CMK (cell line): ENCODE measurements at regions not wholly inside any gene's neighbourhood (a gene's known extent, or its start where the extent isn't known, plus 50 kb on each side); places are given as distances from the start of the nearest gene placed in this dataset.

Source experiments
- DNase-seq: peaks from one replicate; pipeline ENCODE4 v3.0.0-alpha.2; 2010; ENCODE audit warnings: low read depth

DNA sequence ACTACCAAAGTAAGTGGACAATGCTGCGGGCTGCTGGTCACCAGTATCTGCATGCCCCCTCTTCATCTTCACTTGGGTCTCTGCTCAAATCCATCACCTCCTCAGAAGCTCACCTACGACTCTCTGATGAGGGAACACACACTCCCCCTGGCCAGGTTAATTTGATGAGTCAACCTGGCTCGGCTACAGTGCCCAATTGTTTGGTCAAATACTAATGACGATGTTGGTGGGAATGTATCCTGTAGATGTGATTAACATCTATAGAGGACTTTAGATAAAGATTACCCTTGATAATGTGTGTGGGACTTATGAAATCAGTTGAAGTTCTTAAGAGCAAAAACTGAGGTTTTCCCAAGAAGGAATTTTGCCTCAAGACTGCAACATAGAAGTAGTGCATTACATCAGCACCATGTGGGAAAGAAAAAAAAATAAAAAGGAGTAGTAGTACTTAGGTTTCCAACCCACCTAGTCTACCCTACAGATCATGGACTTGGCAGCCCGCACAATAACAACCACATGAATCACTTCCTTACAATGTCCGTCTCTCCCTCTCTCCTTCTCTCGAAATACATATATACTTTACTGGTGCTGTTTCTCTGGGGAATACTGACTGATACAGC, 467.3 kb downstream of the DNAH5 start:
- DNase-seq: no peak

- no peak for DNase-seq
Observed at GRCh38 chr5:13472842-13473241, 471.6 kb downstream of the DNAH5 start.

DNA sequence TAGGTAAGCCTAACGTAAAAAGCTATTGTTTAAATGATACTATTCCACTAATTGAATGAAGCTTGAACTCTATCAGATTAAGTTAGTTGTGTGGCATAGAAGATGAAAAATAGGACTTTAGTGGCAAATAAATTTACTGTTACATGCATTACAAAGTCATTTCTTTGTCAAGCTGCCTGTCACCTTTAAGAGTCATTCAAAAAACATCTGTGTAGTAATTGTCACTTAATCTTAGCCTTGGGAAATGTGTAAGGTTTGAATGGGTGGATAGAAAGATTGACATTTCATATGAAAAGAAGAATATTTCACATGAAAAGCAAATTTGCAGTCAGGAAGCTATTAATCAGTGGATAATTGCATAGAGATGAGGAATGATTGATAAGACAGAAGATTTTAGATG, 473.5 kb downstream of the DNAH5 start:
- no peak for DNase-seq

DNA sequence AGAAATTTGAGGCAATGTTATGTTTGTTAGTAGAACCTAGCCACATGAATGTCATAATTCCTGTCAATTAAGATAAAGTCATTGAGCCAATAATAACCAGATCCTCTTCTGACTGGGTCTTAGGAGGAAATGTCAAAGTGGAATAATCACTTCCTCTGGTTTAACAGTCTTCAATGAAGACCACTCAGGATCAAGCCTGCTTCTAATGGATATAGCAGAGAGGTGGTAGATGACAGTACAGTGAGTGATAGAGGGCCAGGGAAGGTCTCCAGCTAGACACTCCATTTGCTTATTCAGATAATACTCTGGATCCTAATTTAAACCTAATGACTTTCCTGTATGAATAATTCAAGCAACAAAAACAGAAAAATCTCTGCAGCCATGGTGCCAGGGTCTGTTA, 474.2 kb downstream of the DNAH5 start:
- DNase-seq: no peak

- DNase-seq: no peak
Observed at GRCh38 chr5:13464532-13465193, 479.8 kb downstream of the DNAH5 start.

DNA sequence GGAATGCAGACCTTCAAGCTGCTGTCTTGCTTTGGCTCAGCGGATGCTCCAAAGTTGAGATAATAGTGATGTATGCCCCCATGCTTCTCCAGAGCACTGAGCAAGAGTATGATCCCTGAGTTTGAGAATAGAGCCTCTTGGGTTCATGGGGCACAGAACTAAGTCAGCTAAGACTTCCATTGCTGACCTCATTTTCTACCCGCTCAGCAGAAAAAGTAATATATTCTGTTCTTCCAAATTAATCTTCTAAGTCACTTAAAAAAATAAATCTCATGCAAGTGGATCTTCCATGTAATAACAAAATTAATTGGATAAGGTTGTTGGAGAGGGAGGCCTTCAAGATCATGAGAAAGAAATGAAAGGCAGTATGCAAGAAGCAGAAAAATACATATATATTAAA, 483.9 kb downstream of the DNAH5 start:
- no peak for DNase-seq

DNA sequence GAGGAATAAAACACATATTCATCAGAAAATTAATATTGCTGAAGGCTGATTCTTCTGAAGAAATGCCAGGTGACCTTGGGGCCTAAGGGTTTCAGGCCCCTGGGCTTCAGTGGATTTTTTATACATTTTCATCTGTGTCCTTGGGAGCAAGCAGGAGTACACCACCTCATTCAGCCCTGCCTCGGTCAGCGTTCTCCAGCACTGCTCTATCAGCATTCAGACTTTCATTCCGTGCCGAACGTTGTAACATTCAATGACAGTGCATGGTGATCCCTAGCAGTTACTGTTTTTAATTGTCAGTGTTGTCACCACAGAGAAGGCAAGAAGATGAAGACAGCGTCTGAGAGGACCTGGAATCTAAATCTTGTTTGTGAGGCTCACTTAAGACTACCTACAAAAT, 490.4 kb downstream of the DNAH5 start:
- no peak for DNase-seq

DNA sequence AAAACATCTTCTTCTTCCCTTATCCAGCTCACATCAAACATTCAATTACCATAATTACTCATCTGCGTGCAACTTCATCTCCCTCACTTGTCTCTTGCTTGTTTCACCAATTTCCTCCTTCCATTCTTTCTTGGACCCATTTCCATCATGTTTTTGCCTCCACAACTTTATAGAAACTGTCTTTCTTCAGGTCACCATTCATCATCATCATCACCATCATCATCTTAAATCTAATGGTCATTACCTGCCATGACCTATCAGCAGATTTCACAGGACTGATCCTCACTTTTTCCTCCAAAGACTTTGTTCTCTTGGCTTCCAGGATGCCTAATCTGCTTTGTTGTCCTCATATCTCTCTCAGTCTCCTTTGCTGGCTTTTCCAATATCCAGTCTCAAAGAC, 495.6 kb downstream of the DNAH5 start:
- DNase-seq: no peak

DNA sequence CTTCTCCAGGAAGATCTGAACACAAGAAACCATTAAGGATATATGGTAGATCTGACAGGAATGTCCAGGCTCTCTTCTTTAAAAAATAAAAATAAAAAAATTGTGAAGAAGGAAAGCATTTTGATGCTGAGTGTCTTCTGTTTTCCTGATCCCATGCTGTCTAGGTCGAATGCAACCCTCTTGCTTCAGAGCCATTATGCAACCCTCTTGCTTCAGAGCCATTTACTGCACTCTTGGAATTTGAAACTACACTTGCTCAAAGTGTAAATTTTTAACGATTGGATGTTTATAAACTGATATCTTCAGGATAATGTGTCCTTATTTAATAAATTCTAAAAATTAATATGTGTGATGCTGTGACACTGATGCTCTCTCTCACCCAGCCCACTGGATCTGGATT, 505.1 kb downstream of the DNAH5 start:
- no peak for DNase-seq

GRCh38 chr5:13427827-13428557, 516.5 kb downstream of the DNAH5 start:
- no peak for DNase-seq

DNA sequence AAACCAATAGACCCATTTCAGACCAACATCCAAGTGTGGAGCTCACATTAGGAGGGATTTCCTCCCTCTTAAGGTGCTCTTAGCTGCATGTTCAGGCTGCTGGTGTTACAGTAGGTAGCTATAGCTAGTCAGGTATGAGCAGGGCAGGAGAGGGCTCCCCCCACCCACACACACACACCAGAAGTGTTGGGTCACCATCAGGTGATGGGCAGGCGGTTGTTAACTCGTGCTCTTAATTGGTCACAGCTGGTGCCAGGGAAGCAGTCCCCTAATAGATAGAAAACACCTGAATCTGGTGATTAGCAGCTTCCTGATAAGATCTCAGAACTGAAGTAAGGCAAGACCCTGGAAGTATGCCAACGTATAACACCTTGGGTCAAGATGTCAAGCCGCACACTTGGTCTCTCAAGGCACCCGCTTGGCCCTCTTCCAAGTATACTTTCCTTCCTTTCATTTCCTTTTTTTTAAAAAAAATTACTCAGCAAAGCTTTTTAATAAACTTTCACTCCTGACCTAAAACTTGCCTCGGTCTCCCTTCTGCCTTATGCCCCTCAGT, 532.4 kb downstream of the DNAH5 start:
- DNase-seq: no peak

GRCh38 chr5:13408616-13409015, 535.9 kb downstream of the DNAH5 start:
- DNase-seq: no peak

GRCh38 chr5:13403351-13403750, 541.1 kb downstream of the DNAH5 start:
- no peak for DNase-seq

- no peak for DNase-seq
Observed at GRCh38 chr5:13385066-13385465, 559.4 kb downstream of the DNAH5 start.

- no peak for DNase-seq
Observed at GRCh38 chr5:13382232-13382631, 562.3 kb downstream of the DNAH5 start.

DNA sequence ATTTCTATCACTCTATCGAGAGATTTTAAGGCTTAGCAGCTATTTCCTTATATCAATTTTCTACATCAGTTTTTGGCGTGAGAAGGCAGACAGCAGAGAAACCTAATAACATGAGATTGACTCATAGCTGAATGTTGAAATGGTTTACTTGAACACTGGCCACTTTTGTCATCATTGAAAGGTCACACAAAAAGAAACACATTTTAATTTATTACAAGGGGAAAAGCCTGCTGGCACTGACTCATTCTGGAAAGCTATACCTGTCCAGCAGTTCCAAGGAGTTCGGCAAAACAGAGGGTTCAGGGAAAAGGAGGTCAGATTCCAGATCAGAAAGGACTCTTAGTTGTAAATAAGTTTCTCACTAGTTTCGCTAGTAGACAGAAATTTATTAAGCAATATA, 566.4 kb downstream of the DNAH5 start:
- no peak for DNase-seq

DNA sequence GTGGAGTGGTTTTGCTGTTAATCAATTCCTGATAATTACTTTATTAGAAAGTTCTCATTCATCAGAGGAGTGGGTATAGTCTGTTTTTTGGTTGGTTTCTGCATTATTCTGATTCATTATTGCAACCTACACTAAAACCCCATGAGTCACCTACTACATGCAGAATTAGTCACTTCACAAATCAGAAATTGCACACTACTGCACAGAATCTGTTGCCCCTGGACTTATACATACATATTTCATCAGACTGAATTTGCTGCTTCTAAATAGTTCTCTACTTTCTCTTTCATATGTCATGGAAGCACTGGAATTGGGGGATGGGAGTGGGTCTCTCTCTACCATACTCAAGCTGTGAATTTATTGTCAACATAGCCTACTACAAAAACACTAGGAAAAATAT, 585.1 kb downstream of the DNAH5 start:
- no peak for DNase-seq

DNA sequence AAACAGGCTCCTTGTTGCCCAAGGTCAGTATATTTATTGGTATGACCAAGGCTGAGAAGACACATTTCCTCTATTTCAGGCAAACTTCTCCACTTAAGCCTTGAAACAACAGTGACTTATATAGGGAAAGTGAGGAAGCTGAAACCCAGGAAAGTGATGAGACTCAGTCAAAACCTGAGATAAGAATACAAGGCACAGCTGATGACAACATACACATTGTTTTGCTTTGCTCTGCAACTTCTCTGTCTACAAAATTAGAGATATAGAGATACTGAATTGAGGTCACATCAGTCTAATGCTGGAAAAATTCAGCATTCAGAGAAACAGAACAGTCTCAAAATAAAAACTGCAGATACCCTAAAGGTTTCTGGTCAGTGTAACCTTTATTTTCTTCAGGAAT, 586.1 kb downstream of the DNAH5 start:
- DNase-seq: no peak

GRCh38 chr5:13357929-13358328, 586.6 kb downstream of the DNAH5 start:
- no peak for DNase-seq

DNA sequence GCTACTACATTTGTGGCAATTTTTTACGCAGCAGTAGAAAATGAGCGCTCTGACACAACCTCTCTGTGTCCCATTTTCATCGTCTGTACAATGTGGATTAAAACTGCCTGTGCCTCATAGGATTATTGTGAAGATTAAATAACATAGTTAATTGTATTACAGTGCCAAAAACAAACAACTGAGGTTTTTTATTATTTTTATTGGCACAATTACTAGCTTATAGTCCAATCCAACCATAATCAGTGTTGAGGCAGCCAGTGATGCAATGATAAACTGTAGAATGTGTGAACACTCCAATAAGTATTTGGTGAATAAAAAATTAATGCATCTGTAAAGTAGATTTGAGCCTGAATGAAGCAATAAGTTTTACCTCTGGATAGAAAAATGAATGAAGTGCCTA, 588.3 kb downstream of the DNAH5 start:
- DNase-seq: no peak

DNA sequence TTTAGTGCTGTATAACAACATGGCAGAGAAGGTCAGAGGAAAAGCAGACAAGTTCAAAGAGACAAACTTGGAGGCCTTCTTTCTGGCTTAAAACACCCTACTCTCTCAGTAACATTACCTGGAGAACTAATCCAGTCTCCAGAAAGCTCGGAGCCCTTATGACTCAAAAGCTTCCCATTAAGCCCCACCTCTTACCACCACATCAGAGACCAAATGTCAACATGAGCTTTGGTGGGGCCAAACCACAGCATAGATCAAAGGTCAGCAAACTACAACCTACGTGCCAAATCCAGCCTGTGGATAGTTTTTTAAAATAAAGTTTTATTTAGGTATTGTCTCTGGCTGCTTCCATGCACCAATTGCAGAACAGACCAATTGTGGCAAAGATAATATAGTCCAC, 589.9 kb downstream of the DNAH5 start:
- no peak for DNase-seq

GRCh38 chr5:13350767-13351166, 593.7 kb downstream of the DNAH5 start:
- no peak for DNase-seq

- DNase-seq: no peak
Observed at GRCh38 chr5:13348568-13348967, 595.9 kb downstream of the DNAH5 start.
